IMR-90 (cell line): ENCODE measurements at regions not wholly inside any gene's neighbourhood (a gene's known extent, or its start where the extent isn't known, plus 50 kb on each side); places are given as distances from the start of the nearest gene placed in this dataset.

Source experiments
- ATAC-seq: fragments of 200-7000 bp; cut with Tn5 transposase; 2 replicates; pipeline ENCODE4 v1.9.1; 2020; ENCODE audit warnings: low read depth, mild to moderate bottlenecking, moderate library complexity
- BruUV-seq: library from RNA; stranded (reverse); fragments of 400-500 nt; replicated peaks from 2 replicates; lab custom pipeline; 2021; lab: Mats Ljungman, UMichigan
- CTCF ChIA-PET: fragments of 300-600 bp; formaldehyde crosslinking; extraction: SDS; loops from one replicate; lab custom pipeline; 2021; ENCODE audit warnings: antibody characterized with exemption; lab: Yijun Ruan, JAX
- POLR2A ChIA-PET: fragments of 300-600 bp; sonication (Branson Sonifier 250); formaldehyde crosslinking; loops from one replicate; lab custom pipeline; 2022; ENCODE audit warnings: antibody characterized with exemption; ENCODE audit not compliant: unreplicated experiment; lab: Charles Lee
- DNase-seq: peaks from one replicate; pipeline ENCODE4 v3.0.0; 2013
- H2AFZ ChIP-seq: replicated peaks from 2 replicates; pipeline ENCODE3; 2013; ENCODE audit warnings: low read length, mild to moderate bottlenecking; ENCODE audit not compliant: poor library complexity
- H2AK5ac ChIP-seq: 2 replicates; pipeline ENCODE4 v1.6.1; 2013; ENCODE audit warnings: low read depth, low read length, inconsistent platforms
- H2AK9ac ChIP-seq: replicated peaks from 2 replicates; pipeline ENCODE3; 2013; ENCODE audit warnings: mild to moderate bottlenecking, low read depth, low read length, moderate library complexity; ENCODE audit not compliant: poor library complexity
- H2BK120ac ChIP-seq: 2 replicates; pipeline ENCODE4 v1.6.1; 2013; ENCODE audit warnings: low read depth, low read length, inconsistent platforms
- H2BK15ac ChIP-seq: 3 replicates; pipeline ENCODE4 v1.6.1; 2013; ENCODE audit warnings: low read depth, low read length, inconsistent platforms
- H2BK20ac ChIP-seq: 2 replicates; pipeline ENCODE4 v1.6.1; 2013; ENCODE audit warnings: low read depth, mild to moderate bottlenecking, inconsistent platforms, low read length, moderate library complexity
- H2BK5ac ChIP-seq: 2 replicates; pipeline ENCODE4 v1.6.1; 2013; ENCODE audit warnings: mild to moderate bottlenecking, low read depth, low read length, inconsistent platforms; ENCODE audit not compliant: poor library complexity, severe bottlenecking
- H3K14ac ChIP-seq: replicated peaks from 2 replicates; pipeline ENCODE4 v1.6.1; 2013; ENCODE audit warnings: low read depth, low read length, inconsistent platforms
- H3K18ac ChIP-seq: 2 replicates; pipeline ENCODE4 v1.6.1; 2013; ENCODE audit warnings: low read depth, low read length, control low read depth
- H3K23ac ChIP-seq: 2 replicates; pipeline ENCODE4 v1.6.1; 2013; ENCODE audit warnings: low read depth, low read length, inconsistent platforms
- H3K27ac ChIP-seq: 2 replicates; pipeline ENCODE4 v1.5.1; 2013; ENCODE audit warnings: mild to moderate bottlenecking, control low read depth, low read length; ENCODE audit not compliant: insufficient read depth
- H3K27me3 ChIP-seq: 2 replicates; pipeline ENCODE4 v1.6.1; 2013; ENCODE audit warnings: low read length; ENCODE audit not compliant: control insufficient read depth, insufficient read depth
- H3K36me3 ChIP-seq: 2 replicates; pipeline ENCODE4 v1.6.1; 2013; ENCODE audit warnings: low read length, mixed read lengths; ENCODE audit not compliant: control insufficient read depth, insufficient read depth
- H3K4ac ChIP-seq: 2 replicates; pipeline ENCODE4 v1.6.1; 2013; ENCODE audit warnings: low read depth, low read length, inconsistent platforms
- H3K4me1 ChIP-seq: 2 replicates; pipeline ENCODE4 v1.6.1; 2013; ENCODE audit warnings: low read length, mixed read lengths; ENCODE audit not compliant: control insufficient read depth, insufficient read depth
- H3K4me2 ChIP-seq: 2 replicates; pipeline ENCODE4 v1.6.1; 2013; ENCODE audit warnings: low read depth, mild to moderate bottlenecking, control low read depth, low read length, moderate library complexity
- H3K4me3 ChIP-seq: 2 replicates; pipeline ENCODE4 v1.5.1; 2013; ENCODE audit warnings: low read depth, mild to moderate bottlenecking, control low read depth, low read length, moderate library complexity; ENCODE audit not compliant: insufficient read depth
- H3K56ac ChIP-seq: 2 replicates; pipeline ENCODE4 v1.6.1; 2013; ENCODE audit warnings: low read length, inconsistent platforms; ENCODE audit not compliant: insufficient read depth; ENCODE audit errors: extremely low read depth
- H3K79me1 ChIP-seq, 2 experiments: 2 replicates each; pipeline ENCODE4 v1.6.1; 2013; ENCODE audit warnings: low read length in 2 of 2, inconsistent platforms in 1 of 2, low read depth in 1 of 2
- H3K9ac ChIP-seq: 2 replicates; pipeline ENCODE4 v1.6.1; 2013; ENCODE audit warnings: low read depth, low read length, control low read depth
- H3K9me1 ChIP-seq: 2 replicates; pipeline ENCODE4 v1.6.1; 2013; ENCODE audit warnings: low read length, inconsistent platforms; ENCODE audit not compliant: insufficient read depth
- H3K9me3 ChIP-seq: 2 replicates; pipeline ENCODE4 v1.6.1; 2013; ENCODE audit warnings: low read length; ENCODE audit not compliant: control insufficient read depth, insufficient read depth
- H4K20me1 ChIP-seq: 2 replicates; pipeline ENCODE4 v1.6.1; 2013; ENCODE audit warnings: low read length, inconsistent platforms; ENCODE audit not compliant: insufficient read depth
- H4K5ac ChIP-seq: 2 replicates; pipeline ENCODE4 v1.6.1; 2013; ENCODE audit warnings: mild to moderate bottlenecking, low read depth, low read length, control low read depth
- H4K8ac ChIP-seq, 2 experiments: 2 replicates each; pipeline ENCODE4 v1.6.1; 2013; ENCODE audit warnings: low read depth in 2 of 2, low read length in 2 of 2, control low read depth in 1 of 2, inconsistent platforms in 1 of 2
- H4K91ac ChIP-seq: 2 replicates; pipeline ENCODE4 v1.6.1; 2013; ENCODE audit warnings: low read depth, low read length, inconsistent platforms; ENCODE audit not compliant: insufficient read depth
- BHLHE40 ChIP-seq: fragments of 150-350 bp; IDR thresholded peaks from 2 replicates; pipeline ENCODE4 v1.6.1; 2016; ENCODE audit warnings: mild to moderate bottlenecking, low read depth, low read length
- CEBPB ChIP-seq: IDR thresholded peaks from 2 replicates; pipeline ENCODE4 v1.6.1; 2012; ENCODE audit warnings: low read depth, low read length, improper control_type of control experiment
- CHD1 ChIP-seq: IDR thresholded peaks from 2 replicates; pipeline ENCODE4 v1.6.1; 2012; ENCODE audit warnings: low read depth, low read length, improper control_type of control experiment
- ELK1 ChIP-seq: fragments of 150-350 bp; IDR thresholded peaks from 2 replicates; pipeline ENCODE4 v1.6.1; 2016; ENCODE audit warnings: low read depth, mild to moderate bottlenecking, low read length, moderate library complexity, borderline replicate concordance
- MAFK ChIP-seq: IDR thresholded peaks from 2 replicates; pipeline ENCODE4 v1.6.1; 2012; ENCODE audit warnings: low read depth, low read length, improper control_type of control experiment
- MAZ ChIP-seq: IDR thresholded peaks from 2 replicates; pipeline ENCODE4 v1.6.1; 2012; ENCODE audit warnings: low read depth, mild to moderate bottlenecking, low read length, improper control_type of control experiment, moderate library complexity, borderline replicate concordance
- MXI1 ChIP-seq: IDR thresholded peaks from 2 replicates; pipeline ENCODE4 v1.6.1; 2012; ENCODE audit warnings: low read depth, mild to moderate bottlenecking, low read length, moderate library complexity, borderline replicate concordance
- POLR2A ChIP-seq: IDR thresholded peaks from 2 replicates; pipeline ENCODE4 v1.6.1; 2012; ENCODE audit warnings: mild to moderate bottlenecking, low read depth, low read length
- RCOR1 ChIP-seq: IDR thresholded peaks from 2 replicates; pipeline ENCODE4 v1.6.1; 2012; ENCODE audit warnings: mild to moderate bottlenecking, low read length, improper control_type of control experiment; ENCODE audit not compliant: insufficient replicate concordance
- RFX5 ChIP-seq: IDR thresholded peaks from 2 replicates; pipeline ENCODE4 v1.8.0; 2012; ENCODE audit warnings: low read depth, mild to moderate bottlenecking, low read length, moderate library complexity
- USF2 ChIP-seq: fragments of 150-350 bp; IDR thresholded peaks from 2 replicates; pipeline ENCODE4 v1.6.1; 2017; ENCODE audit warnings: mild to moderate bottlenecking, antibody characterized with exemption, low read length, low read depth
- dilution Hi-C: fragments of 300-500 bp; cut with HindIII; formaldehyde crosslinking; loops from one replicate; pipeline ENCODE4 v1.14.3; 2018; ENCODE audit warnings: low sequenced_read_pairs; ENCODE audit not compliant: unreplicated experiment
- in situ Hi-C: fragments of 300-500 bp; cut with MboI; formaldehyde crosslinking; loops from 3 replicates; pipeline ENCODE4 v1.14.3; 2019; ENCODE audit warnings: low sequenced_read_pairs, inconsistent platforms, mixed read lengths
- intact Hi-C: fragments of 100-400 bp; cut with micrococcal nuclease; formaldehyde crosslinking; loops from 2 replicates; pipeline ENCODE4 v1.10.0; 2022

- H3K9me1 ChIP-seq = no peaks in the 10 kb centered on the region
- no peak overlapping the region for H3K9ac ChIP-seq
- H3K23ac ChIP-seq = no peak overlapping the region
- H3K4ac ChIP-seq = no peak overlapping the region
- DNase-seq (no peak), ATAC-seq (no peak)
- H3K9me3 ChIP-seq = no peaks in the 10 kb centered on the region
- H3K4me2 ChIP-seq = no peak overlapping the region
- H3K4me1 ChIP-seq = no peaks in the 10 kb centered on the region
- no peaks in the 10 kb centered on the region for H3K79me1 ChIP-seq
- no peak overlapping the region for H3K14ac ChIP-seq
- no peak overlapping the region for H2BK15ac ChIP-seq
- H4K20me1 ChIP-seq = no peaks in the 10 kb centered on the region
- H2AK9ac ChIP-seq = no peak overlapping the region
- H2AFZ ChIP-seq = no peak overlapping the region
- dilution Hi-C loops = no loop called here
- no peak overlapping the region for H2BK5ac ChIP-seq
- H3K27ac ChIP-seq = no peak overlapping the region
- BruUV-seq = no TSS peak
- H2AK5ac ChIP-seq = no peak overlapping the region
- in situ Hi-C loops = no loop called here
- H4K5ac ChIP-seq = no peak overlapping the region
- no peak overlapping the region for H2BK120ac ChIP-seq
- intact Hi-C loops = no loop called here
- CTCF ChIA-PET = no interaction called here
- TF ChIP-seq RCOR1 = no peak
- TF ChIP-seq ELK1 = no peak
- TF ChIP-seq POLR2A = no peak
- TF ChIP-seq MAZ = no peak
- TF ChIP-seq RFX5 = no peak
- TF ChIP-seq MXI1 = no peak
- no peak for TF ChIP-seq CEBPB
- TF ChIP-seq MAFK = no peak
- no peak for TF ChIP-seq BHLHE40
- TF ChIP-seq CHD1 = no peak
- TF ChIP-seq USF2 = no peak
- no peak overlapping the region for H4K8ac ChIP-seq
- H3K27me3 ChIP-seq = no peaks in the 10 kb centered on the region; the same call in 1 of the 2 replicates
- POLR2A ChIA-PET = no interaction called here
- no peak overlapping the region for H2BK20ac ChIP-seq
- no peaks in the 10 kb centered on the region for H3K36me3 ChIP-seq
- no peak overlapping the region for H4K91ac ChIP-seq
- H3K4me3 ChIP-seq = no peak overlapping the region
- no peak overlapping the region for H3K56ac ChIP-seq
- no peak overlapping the region for H3K18ac ChIP-seq
Measured at GRCh38 chrX:42462917-42463316, 315.0 kb downstream of the PPP1R2C start.
